ENCODE measurements at regions not wholly inside any gene's neighbourhood (a gene's known extent, or its start where the extent isn't known, plus 50 kb on each side); places are given as distances from the start of the nearest gene placed in this dataset.

DNA sequence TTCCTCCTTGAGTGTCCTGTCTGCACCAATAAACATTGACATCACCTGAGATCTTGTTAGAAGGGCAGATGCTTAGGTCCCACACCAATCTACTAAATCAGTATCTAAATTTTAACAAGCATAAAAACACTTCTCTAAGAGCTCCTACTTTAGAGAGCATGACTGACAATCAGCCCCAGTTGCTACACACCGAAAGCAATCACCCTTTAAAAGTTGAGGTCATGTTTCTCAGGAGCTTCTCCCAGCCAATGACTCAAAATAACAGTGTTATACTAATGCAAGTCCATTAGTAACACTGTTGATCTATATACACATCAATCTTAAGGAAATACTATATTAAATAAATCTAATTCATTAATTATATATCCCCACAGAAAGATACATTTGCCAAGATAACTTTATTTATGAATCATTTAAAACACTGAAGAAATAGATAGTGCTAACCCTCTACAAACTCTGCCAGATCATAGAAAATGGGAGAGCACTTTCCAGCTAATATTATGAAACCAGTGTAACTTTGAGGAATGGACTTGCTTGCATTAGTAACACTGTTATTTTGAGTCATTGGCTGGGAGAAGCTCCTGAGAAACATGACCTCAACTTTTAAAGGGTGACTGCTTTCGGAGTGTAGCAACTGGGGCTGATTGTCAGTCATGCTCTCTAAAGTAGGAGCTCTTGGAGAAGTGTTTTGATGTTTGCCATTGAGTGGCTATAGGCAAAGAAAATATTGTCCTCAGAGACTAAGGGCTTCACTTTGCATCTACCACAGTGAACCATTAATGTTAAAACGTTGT lies 109.8 kb upstream of the HDX start:
- Mint-ChIP-seq H3K9me3 (peaks cover 2% of the 10 kb centered on the region), H3K4me1 (ENCODE audit: low read depth) (no peaks in the 10 kb centered on the region), H3K27me3 (no peaks in the 10 kb centered on the region), H3K36me3 (ENCODE audit: low read depth) (no peaks in the 10 kb centered on the region), H3K4me3 (no peak overlapping the region), H3K27ac (no peak overlapping the region)
- POLR2A ChIA-PET, result no interaction called here
- TF ChIP-seq, protein P1, sequence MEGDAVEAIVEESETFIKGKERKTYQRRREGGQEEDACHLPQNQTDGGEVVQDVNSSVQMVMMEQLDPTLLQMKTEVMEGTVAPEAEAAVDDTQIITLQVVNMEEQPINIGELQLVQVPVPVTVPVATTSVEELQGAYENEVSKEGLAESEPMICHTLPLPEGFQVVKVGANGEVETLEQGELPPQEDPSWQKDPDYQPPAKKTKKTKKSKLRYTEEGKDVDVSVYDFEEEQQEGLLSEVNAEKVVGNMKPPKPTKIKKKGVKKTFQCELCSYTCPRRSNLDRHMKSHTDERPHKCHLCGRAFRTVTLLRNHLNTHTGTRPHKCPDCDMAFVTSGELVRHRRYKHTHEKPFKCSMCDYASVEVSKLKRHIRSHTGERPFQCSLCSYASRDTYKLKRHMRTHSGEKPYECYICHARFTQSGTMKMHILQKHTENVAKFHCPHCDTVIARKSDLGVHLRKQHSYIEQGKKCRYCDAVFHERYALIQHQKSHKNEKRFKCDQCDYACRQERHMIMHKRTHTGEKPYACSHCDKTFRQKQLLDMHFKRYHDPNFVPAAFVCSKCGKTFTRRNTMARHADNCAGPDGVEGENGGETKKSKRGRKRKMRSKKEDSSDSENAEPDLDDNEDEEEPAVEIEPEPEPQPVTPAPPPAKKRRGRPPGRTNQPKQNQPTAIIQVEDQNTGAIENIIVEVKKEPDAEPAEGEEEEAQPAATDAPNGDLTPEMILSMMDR (IDR thresholded peaks at IDR 0.05), result no peak
- ATAC-seq (no peak), DNase-seq (no peak)
- CTCF ChIA-PET, result no interaction called here
- intact Hi-C loops (cut with micrococcal nuclease), result no loop called here

DNA sequence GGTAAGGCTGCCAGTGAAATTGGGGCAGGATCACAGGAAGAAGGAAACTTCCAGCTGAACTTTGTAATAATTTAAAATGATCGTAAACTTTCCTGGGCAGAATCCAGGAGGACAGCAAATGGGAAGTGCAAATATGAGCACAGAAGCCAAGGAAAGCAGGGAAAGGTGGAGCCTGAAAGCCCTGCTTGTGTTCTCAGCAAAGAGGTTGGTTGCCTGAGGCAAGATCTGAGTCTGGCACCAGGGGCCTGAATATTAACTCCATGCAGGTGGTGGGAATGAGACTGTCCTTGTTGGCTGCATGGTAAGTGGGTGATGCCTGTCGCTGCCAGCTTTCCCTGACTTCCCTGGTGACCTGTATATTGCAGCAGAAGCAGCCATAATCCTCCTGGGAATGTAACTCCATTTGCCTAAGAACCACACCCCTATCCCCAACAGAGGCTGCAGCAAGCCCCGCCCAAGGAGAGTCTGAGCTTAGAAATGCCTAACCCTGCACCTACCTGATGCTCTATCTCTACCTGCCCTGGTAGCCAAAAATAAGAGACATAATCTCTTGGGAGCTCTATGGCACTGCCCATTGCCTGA lies 132.0 kb upstream of the HDX start:
- POLR2A ChIA-PET, result no interaction called here
- no peaks in the 10 kb centered on the region for H3K9me3 Mint-ChIP-seq
- CTCF ChIA-PET, result no interaction called here
- intact Hi-C loops (cut with micrococcal nuclease), result no loop called here
- DNase-seq, result no peak
- no peaks in the 10 kb centered on the region for H3K27me3 Mint-ChIP-seq
- TF ChIP-seq, protein P1 (IDR thresholded peaks at IDR 0.05), result no peak
- H3K4me3 Mint-ChIP-seq, result no peak overlapping the region
- H3K36me3 Mint-ChIP-seq (ENCODE audit: low read depth), result no peaks in the 10 kb centered on the region
- no peak overlapping the region for H3K27ac Mint-ChIP-seq
- H3K4me1 Mint-ChIP-seq (ENCODE audit: low read depth), result no peaks in the 10 kb centered on the region
- ATAC-seq, result no peak

DNA sequence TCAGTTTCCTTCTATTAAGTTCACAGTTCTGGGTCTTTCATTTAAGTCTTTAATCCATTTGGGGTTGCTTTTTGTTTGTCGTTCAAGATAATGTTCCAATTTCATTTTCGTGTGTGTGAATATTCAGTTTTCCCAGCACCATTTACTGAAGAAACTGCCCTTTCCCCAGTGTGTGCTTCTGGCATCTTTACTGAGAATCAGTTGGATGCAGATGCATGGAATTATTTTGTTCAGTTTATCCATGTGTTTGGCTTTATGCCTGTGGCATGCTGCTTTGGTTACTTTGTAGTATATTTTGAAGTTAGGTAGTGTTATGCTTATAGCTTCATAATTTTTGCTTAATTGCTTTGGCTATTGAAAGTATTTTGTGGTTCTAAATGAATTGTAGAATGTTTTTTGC lies 163.8 kb upstream of the HDX start:
- ChIA-PET CTCF (no interaction called here), POLR2A (no interaction called here)
- no peak overlapping the region for H3K4me3 Mint-ChIP-seq
- TF ChIP-seq, protein P1 (IDR thresholded peaks at IDR 0.05), result no peak
- no peaks in the 10 kb centered on the region for H3K27me3 Mint-ChIP-seq
- no peak for ATAC-seq
- intact Hi-C loops (cut with micrococcal nuclease), result no loop called here
- no peaks in the 10 kb centered on the region for H3K36me3 Mint-ChIP-seq (ENCODE audit: low read depth)
- DNase-seq, result no peak
- H3K27ac Mint-ChIP-seq, result no peak overlapping the region
- H3K9me3 Mint-ChIP-seq, result no peaks in the 10 kb centered on the region
- H3K4me1 Mint-ChIP-seq (ENCODE audit: low read depth), result no peaks in the 10 kb centered on the region

DNA sequence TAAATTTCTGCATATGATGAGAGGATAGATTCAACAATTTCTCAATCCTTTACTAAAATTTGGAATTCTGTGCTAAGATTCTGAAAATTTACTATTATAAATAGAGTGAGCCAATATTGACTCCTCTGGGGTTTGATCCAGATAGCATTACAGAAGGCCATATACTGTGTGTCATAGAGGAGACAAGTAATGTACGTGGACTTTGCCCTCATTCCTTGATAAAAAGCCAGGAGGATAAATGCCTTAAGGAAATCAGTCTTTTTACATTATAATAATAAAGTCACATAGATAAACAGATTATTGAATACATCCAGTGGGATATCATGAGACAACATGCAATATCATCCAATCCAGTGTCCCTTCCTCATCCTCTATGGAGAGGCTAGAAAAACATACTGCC lies 188.0 kb upstream of the HDX start:
- intact Hi-C loops (cut with micrococcal nuclease), result no loop called here
- DNase-seq, result no peak
- TF ChIP-seq, protein P1 (IDR thresholded peaks at IDR 0.05), result no peak
- Mint-ChIP-seq H3K9me3 (peaks cover 1% of the 10 kb centered on the region), H3K4me3 (no peak overlapping the region), H3K27me3 (no peaks in the 10 kb centered on the region), H3K36me3 (ENCODE audit: low read depth) (no peaks in the 10 kb centered on the region), H3K4me1 (ENCODE audit: low read depth) (no peaks in the 10 kb centered on the region), H3K27ac (no peak overlapping the region)
- ChIA-PET POLR2A (no interaction called here), CTCF (no interaction called here)
- ATAC-seq, result no peak

DNA sequence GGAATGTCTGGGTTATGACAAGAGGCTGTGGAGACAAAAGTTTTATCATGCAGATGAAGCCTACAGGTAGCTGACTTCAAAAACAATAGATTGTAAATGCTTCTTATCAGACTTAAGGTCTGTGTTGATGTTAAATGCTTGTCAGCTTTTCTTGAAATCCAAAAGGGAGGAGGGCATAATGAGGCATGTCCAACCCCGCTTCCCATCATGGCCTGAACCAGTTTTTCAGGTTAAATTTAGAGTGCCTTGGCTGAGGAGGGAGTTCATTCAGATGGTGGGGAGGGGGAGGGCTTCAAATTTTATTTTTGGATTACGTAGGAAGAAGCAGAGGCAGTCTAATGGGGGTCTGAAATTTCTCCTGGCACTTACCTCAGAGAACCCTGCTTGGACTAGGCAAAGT lies 207.7 kb upstream of the HDX start:
- intact Hi-C loops (cut with micrococcal nuclease), result no loop called here
- no peak overlapping the region for H3K27ac Mint-ChIP-seq
- POLR2A ChIA-PET, result no interaction called here
- ATAC-seq, result no peak
- no peak overlapping the region for H3K4me3 Mint-ChIP-seq
- TF ChIP-seq, protein P1 (IDR thresholded peaks at IDR 0.05), result no peak
- CTCF ChIA-PET, result no interaction called here
- H3K9me3 Mint-ChIP-seq, result no peaks in the 10 kb centered on the region
- no peaks in the 10 kb centered on the region for H3K27me3 Mint-ChIP-seq
- no peaks in the 10 kb centered on the region for H3K36me3 Mint-ChIP-seq (ENCODE audit: low read depth)
- no peaks in the 10 kb centered on the region for H3K4me1 Mint-ChIP-seq (ENCODE audit: low read depth)
- no peak for DNase-seq
